Astrocyte of the cerebellum (primary cell): ENCODE measurements at regions not wholly inside any gene's neighbourhood (a gene's known extent, or its start where the extent isn't known, plus 50 kb on each side); places are given as distances from the start of the nearest gene placed in this dataset.

Source experiments
- DNase-seq: peaks from one replicate; pipeline ENCODE4 v3.0.0-alpha.2; 2011; ENCODE audit warnings: low read depth
- H3K4me3 ChIP-seq: 2 replicates; pipeline ENCODE4 v1.5.1; 2011; ENCODE audit warnings: mild to moderate bottlenecking, low read depth, low read length, moderate library complexity
- CTCF ChIP-seq: IDR thresholded peaks from 2 replicates; pipeline ENCODE4 v1.5.1; 2012; ENCODE audit warnings: low read length, low read depth, moderate library complexity, mild to moderate bottlenecking; ENCODE audit errors: missing control alignments
- in situ Hi-C: cut with HindIII; loops from 2 replicates; pipeline ENCODE4 v1.10.0; 2017; ENCODE audit warnings: low sequenced_read_pairs

DNA sequence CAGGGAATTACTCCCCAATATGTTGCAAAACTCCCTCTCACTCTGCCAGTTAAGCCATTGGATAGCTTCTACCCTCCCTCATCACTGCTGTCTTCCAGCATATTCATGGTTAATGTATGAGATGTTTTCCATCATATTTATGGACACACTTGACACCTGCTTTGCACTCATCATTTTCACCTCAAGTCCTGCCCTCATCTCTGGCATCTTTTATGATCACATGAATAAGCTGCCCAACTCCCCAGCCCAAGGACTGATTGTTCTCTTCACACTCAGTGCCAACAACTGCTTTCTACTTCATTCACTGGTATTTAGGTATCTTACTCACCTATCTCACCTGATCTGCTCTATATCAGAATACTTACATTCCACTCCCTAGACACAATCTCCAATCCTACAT, 131.1 kb upstream of the TTC29 start:
- in situ Hi-C loops, result no loop called here
- no peak for TF ChIP-seq CTCF
- H3K4me3 ChIP-seq, result no peak overlapping the region
- DNase-seq, result no peak

GRCh38 chr4:147078362-147078761, 132.7 kb upstream of the TTC29 start:
- DNase-seq, result no peak
- in situ Hi-C loops, result no loop called here
- no peak overlapping the region for H3K4me3 ChIP-seq
- no peak for TF ChIP-seq CTCF

DNA sequence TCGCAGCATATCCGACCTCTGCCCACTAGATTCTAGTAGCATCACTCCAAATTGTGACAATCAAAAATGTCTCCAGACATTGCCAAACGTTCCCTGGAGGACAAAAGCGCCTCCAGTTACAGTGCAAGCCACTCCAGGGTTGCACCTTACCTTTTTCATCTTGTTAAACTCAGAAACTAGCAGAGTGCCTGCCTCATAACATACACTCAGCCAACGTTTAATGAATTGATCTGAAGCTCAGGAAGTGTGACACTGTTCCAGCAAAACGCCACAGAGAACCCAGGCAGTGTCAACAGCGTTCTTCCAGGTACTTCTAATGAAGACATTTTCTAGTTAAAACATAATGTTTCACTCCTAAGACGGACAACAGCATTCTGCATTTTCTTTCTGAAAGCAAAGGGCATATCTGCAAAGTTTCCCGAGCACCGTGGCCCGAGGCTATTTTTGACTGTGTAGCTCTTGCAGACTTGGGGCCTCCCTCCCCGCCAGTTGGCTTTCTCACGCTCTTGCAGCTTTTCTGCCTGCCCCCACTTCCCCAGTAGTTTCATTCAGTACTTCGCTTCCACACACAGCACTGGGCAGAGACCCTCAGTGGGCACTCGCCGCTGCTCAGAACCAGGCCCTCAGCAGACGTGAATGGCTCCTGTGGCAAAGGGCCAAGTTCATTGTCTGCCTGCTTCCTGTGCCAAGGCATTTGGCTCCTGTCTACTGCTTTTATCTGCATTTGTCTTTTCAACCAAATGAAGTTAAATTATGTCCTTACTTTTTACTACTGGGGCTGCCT, 133.4 kb upstream of the TTC29 start:
- TF ChIP-seq CTCF, result no peak
- in situ Hi-C loops, result no loop called here
- DNase-seq, result no peak
- no peak overlapping the region for H3K4me3 ChIP-seq

- in situ Hi-C loops, result no loop called here
- TF ChIP-seq CTCF, result no peak
- DNase-seq, result no peak
- no peak overlapping the region for H3K4me3 ChIP-seq
Measured at GRCh38 chr4:147084861-147085260, 139.2 kb upstream of the TTC29 start.

DNA sequence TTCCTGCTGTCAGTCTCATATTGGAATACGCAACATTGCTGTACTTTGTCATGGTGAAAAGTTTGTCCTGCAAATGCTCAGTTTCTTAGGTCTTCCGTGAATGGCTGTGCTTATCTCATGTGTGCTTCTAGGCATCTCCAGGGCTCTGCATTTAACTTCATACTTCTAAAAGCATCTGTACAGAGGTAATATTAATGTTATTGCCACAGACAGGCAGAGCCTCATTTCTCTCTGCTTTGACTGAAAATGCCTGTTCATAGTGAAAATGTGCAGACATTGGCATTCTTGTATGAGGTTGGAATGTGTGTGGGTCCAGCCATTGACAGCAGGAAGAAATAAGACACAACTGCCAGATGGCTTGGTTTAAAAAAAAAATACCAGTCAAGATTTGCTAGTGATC, 140.1 kb upstream of the TTC29 start:
- no peak for TF ChIP-seq CTCF
- DNase-seq, result no peak
- H3K4me3 ChIP-seq, result no peak overlapping the region
- in situ Hi-C loops, result no loop called here

GRCh38 chr4:147088146-147088545, 142.5 kb upstream of the TTC29 start:
- DNase-seq, result no peak
- no peak for TF ChIP-seq CTCF
- in situ Hi-C loops, result no loop called here
- H3K4me3 ChIP-seq, result no peak overlapping the region
